ENCODE measurements at regions not wholly inside any gene's neighbourhood (a gene's known extent, or its start where the extent isn't known, plus 50 kb on each side); places are given as distances from the start of the nearest gene placed in this dataset.

- TF ChIP-seq, protein P1, sequence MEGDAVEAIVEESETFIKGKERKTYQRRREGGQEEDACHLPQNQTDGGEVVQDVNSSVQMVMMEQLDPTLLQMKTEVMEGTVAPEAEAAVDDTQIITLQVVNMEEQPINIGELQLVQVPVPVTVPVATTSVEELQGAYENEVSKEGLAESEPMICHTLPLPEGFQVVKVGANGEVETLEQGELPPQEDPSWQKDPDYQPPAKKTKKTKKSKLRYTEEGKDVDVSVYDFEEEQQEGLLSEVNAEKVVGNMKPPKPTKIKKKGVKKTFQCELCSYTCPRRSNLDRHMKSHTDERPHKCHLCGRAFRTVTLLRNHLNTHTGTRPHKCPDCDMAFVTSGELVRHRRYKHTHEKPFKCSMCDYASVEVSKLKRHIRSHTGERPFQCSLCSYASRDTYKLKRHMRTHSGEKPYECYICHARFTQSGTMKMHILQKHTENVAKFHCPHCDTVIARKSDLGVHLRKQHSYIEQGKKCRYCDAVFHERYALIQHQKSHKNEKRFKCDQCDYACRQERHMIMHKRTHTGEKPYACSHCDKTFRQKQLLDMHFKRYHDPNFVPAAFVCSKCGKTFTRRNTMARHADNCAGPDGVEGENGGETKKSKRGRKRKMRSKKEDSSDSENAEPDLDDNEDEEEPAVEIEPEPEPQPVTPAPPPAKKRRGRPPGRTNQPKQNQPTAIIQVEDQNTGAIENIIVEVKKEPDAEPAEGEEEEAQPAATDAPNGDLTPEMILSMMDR (IDR thresholded peaks at IDR 0.05): no peak
- TF ChIP-seq EP300 (IDR thresholded peaks at IDR 0.05) (no peak), POLR2A (IDR thresholded peaks at IDR 0.05; ENCODE audit: low read depth) (no peak)
Observed at GRCh38 chr1:218078916-218079315, 206.2 kb upstream of the RRP15 start.

Measured in esophagus muscularis mucosa (tissue), 4 donors.